WERI-Rb-1 (cell line): ENCODE measurements at regions not wholly inside any gene's neighbourhood (a gene's known extent, or its start where the extent isn't known, plus 50 kb on each side); places are given as distances from the start of the nearest gene placed in this dataset.
"Not testable (repeated sequence)": the region's sequence is repeated elsewhere in the genome, so short reads cannot be mapped to it uniquely, and the experiment has no call there.

Experiments used
- DNase-seq: peaks from one replicate; pipeline ENCODE4 v3.0.0-alpha.2; 2020
- H3K27ac ChIP-seq: fragments of 250-450 bp; sonication (Bioruptor Pico); 2 replicates; pipeline ENCODE4 v1.5.1; 2020; ENCODE audit warnings: mild to moderate bottlenecking, moderate library complexity
- H3K27me3 ChIP-seq: fragments of 250-450 bp; sonication (Bioruptor Pico); 2 replicates; pipeline ENCODE4 v1.5.1; 2021; ENCODE audit warnings: mild to moderate bottlenecking, low read depth, moderate library complexity; ENCODE audit not compliant: insufficient read depth, severe bottlenecking
- H3K36me3 ChIP-seq: fragments of 250-450 bp; sonication (Bioruptor Pico); 2 replicates; pipeline ENCODE4 v1.5.1; 2020; ENCODE audit warnings: mild to moderate bottlenecking, moderate library complexity
- H3K4me3 ChIP-seq: 2 replicates; pipeline ENCODE4 v1.5.1; 2011; ENCODE audit warnings: low read depth, mild to moderate bottlenecking, control low read depth, low read length
- H3K9me3 ChIP-seq: fragments of 250-450 bp; sonication (Bioruptor Pico); 2 replicates; pipeline ENCODE4 v1.5.1; 2021; ENCODE audit warnings: mild to moderate bottlenecking, moderate library complexity; ENCODE audit not compliant: severe bottlenecking
- CTCF ChIP-seq: IDR thresholded peaks from 2 replicates; pipeline ENCODE4 v1.5.1; 2011; ENCODE audit warnings: low read depth, mild to moderate bottlenecking, control low read depth, inconsistent platforms, low read length

- no peak for DNase-seq
- Histone ChIP-seq H3K36me3 (no peaks in the 10 kb centered on the region), H3K4me3 (no peak overlapping the region), H3K9me3 (no peaks in the 10 kb centered on the region), H3K27me3 (peaks cover 28% of the 10 kb centered on the region), H3K27ac (no peak overlapping the region)
- TF ChIP-seq CTCF: no peak
These were observed 245.0 kb upstream of the RASGRP1 start for GRCh38 chr15:38809621-38810020.

DNA sequence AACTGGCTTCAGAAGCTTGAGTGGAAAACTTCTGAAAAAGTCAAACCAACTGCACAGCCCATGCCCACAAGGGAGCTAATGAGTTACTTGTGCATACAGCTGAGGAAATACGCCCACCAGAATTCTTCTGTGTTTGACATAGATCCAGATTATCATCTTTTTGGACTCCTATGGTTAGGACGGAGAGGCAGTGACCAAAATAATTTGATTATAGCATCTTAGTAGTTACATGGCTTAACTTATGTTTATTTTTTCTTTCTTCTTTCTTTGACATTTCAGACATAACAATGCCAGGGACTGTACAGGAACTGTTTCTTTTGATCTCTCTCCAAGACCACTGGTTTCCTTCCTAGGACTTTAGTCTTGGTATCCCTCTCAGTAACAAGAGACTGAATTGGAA lies 246.1 kb upstream of the RASGRP1 start:
- Histone ChIP-seq H3K9me3 (no peaks in the 10 kb centered on the region), H3K4me3 (no peak overlapping the region), H3K27ac (no peak overlapping the region), H3K36me3 (no peaks in the 10 kb centered on the region), H3K27me3 (peaks cover 27% of the 10 kb centered on the region)
- no peak for DNase-seq
- no peak for TF ChIP-seq CTCF

DNA sequence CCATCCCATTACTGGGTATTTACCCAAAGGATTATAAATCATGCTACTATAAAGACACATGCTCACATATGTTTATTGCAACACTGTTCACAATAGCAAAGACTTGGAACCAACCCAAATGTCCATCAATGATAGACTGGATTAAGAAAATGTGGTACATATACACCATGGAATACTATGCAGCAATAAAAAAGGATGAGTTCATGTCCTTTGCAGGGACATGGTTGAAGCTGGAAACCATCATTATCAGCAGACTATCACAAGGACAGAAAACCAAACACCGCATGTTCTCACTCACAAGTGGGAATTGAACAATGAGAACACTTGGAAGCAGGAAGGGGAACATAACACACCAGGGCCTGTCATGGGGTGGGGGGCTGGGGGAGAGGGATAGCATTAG lies 249.6 kb upstream of the RASGRP1 start:
- not testable (repeated sequence) for H3K9me3 ChIP-seq, H3K27ac ChIP-seq, DNase-seq, H3K4me3 ChIP-seq, H3K36me3 ChIP-seq
- peaks cover 14% of the 10 kb centered on the region for H3K27me3 ChIP-seq

DNA sequence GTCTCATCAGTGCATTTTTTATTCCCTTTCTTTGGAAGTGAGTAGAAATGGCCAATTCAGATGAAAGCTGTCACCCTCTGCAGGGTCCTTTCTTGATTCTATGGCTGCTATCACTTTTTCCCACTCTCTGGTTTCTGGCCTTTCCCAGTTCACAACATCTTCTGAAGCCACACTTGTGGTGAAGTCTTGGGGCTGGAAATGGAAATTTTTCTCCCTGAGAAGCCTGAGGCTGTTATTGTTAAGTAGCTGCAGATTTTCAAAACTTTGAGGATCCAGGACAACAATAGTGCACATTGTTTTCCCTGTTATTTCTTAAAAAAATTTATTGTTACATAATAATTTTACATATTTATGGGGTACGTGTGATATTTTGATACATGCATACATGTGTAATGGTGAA lies 250.3 kb upstream of the RASGRP1 start:
- no peak overlapping the region for H3K27ac ChIP-seq
- no peaks in the 10 kb centered on the region for H3K36me3 ChIP-seq
- peaks cover 9% of the 10 kb centered on the region for H3K27me3 ChIP-seq
- no peak overlapping the region for H3K4me3 ChIP-seq
- DNase-seq: no peak
- H3K9me3 ChIP-seq: no peaks in the 10 kb centered on the region
- TF ChIP-seq CTCF: no peak

DNA sequence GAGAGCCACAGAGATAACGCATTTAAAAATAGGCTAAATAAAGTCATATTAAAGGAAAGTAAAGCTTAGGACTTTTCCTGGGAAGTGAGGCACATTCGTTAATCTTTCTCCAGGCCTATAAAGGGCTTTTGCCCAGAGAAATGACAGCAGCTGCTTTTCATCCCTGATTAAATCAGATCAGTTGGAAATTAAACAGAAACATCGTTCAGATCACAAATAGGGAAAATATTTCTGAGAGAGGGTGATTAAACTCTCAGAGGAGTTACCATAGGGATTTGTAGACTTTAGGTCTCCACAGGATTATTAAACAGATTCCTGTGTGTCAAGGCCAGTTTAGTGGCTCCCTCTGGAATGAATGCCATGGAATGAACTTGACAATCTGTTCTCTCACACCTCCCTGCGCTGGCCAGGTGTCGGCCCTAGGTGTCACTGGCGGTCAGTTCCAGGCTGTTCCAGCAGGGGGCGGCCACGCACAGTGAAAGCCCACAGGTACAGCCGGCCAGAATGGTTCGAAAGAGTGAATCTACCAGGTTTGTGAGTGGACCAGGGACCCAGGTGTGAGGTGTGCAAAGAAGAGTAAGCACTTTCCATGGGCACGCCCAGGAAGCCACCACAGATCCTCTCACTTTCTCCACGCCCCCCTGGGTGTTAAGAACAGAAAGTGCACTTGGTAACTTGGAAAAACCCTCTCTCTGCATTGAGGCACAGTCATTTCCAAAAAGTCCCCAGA lies 253.0 kb upstream of the RASGRP1 start:
- H3K9me3 ChIP-seq: no peaks in the 10 kb centered on the region
- no peaks in the 10 kb centered on the region for H3K36me3 ChIP-seq
- peak; percentile 91 for DNase-seq
- no peak overlapping the region for H3K4me3 ChIP-seq
- no peak overlapping the region for H3K27ac ChIP-seq
- peak; percentile 97 for TF ChIP-seq CTCF
- no peaks in the 10 kb centered on the region for H3K27me3 ChIP-seq

DNA sequence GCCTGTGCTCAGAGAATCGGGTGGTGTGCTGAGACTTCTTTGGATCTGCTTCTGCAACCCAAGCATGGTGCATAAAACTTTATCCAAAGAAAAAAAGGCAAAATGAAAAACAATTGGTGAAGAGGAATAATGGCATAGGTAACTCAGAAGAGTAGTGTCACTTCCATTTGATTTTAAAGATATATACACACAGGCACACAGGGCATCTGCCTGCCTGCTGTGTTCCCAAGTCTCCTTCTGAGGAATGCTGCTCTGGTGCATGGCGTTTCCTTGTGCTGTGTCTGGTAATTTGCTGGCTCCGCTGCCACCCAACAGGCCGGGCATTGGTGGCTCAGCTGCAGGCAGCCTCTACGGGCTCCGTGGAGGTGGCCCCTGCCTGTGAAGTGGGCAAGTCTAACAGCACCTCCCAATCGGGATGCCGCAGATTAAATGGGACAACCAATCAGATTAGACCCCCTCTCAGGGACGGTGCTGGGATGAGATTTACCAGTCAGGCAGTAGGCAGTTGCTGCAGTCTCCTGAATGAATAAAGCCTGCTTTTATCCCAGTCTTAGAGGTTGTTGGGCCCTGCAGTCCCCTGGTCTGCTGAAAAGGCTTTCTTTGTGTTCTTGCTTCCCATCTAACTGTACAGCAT lies 253.7 kb upstream of the RASGRP1 start:
- no peak for TF ChIP-seq CTCF
- peak; percentile 16 for DNase-seq

More for the DNA sequence above, 253.7 kb upstream of the RASGRP1 start:
- Histone ChIP-seq H3K9me3 (no peaks in the 10 kb centered on the region), H3K27ac (no peak overlapping the region), H3K4me3 (no peak overlapping the region), H3K36me3 (no peaks in the 10 kb centered on the region), H3K27me3 (no peaks in the 10 kb centered on the region)
